GM20000 (cell line): ENCODE measurements at regions not wholly inside any gene's neighbourhood (a gene's known extent, or its start where the extent isn't known, plus 50 kb on each side); places are given as distances from the start of the nearest gene placed in this dataset.
"Not testable (repeated sequence)": the region's sequence is repeated elsewhere in the genome, so short reads cannot be mapped to it uniquely, and the experiment has no call there.

Experiments
- DNase-seq: peaks from one replicate; pipeline ENCODE4 v3.0.0; 2012; ENCODE audit warnings: low spot score
- TF ChIP-seq, protein P1 (sequence below): IDR thresholded peaks from 2 replicates; pipeline ENCODE4 v1.5.1; 2012; ENCODE audit warnings: mild to moderate bottlenecking, control low read depth; ENCODE audit errors: extremely low read depth, missing control alignments

DNA sequence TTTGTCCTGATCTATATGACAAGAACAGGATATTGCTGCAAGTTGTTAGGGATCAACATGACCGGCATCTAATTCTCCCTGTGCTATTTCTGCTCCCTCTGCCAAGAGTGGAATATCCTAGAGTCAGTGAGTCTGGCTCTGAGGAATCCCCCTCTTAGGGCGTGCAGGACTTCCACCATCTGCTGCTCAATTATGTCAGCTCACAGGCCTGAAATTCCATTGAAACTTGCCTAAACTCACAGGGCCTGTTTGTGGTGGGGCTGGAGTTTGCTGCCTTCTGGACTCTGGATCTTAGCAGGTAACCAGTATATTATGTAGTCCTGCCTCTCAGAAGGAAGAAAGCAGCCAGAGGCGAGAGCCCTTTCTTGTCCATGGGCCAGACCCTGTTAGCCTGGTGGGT, 323.0 kb downstream of the TSN start:
- DNase-seq: no peak
- TF ChIP-seq, protein P1, sequence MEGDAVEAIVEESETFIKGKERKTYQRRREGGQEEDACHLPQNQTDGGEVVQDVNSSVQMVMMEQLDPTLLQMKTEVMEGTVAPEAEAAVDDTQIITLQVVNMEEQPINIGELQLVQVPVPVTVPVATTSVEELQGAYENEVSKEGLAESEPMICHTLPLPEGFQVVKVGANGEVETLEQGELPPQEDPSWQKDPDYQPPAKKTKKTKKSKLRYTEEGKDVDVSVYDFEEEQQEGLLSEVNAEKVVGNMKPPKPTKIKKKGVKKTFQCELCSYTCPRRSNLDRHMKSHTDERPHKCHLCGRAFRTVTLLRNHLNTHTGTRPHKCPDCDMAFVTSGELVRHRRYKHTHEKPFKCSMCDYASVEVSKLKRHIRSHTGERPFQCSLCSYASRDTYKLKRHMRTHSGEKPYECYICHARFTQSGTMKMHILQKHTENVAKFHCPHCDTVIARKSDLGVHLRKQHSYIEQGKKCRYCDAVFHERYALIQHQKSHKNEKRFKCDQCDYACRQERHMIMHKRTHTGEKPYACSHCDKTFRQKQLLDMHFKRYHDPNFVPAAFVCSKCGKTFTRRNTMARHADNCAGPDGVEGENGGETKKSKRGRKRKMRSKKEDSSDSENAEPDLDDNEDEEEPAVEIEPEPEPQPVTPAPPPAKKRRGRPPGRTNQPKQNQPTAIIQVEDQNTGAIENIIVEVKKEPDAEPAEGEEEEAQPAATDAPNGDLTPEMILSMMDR: no peak

DNA sequence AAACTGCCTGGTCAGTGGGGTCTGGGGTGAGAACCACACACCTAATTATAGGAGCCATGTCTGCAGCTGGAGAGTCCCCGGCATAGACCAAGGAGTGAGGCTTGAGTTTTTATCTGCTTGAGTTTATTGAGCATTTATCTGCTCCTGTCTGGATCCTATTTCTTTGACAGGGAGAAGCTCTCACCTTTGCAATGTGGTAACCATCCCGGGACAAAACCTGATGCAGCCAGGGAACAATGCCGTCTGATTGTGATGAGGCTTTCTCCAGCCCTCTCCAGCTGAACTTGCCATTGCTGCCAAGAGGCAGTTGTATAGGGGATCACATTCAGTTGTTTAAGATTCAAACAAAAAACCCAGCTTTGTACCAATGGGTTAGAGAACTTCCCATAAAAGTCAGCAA, 324.4 kb downstream of the TSN start:
- TF ChIP-seq, protein P1: no peak
- no peak for DNase-seq

DNA sequence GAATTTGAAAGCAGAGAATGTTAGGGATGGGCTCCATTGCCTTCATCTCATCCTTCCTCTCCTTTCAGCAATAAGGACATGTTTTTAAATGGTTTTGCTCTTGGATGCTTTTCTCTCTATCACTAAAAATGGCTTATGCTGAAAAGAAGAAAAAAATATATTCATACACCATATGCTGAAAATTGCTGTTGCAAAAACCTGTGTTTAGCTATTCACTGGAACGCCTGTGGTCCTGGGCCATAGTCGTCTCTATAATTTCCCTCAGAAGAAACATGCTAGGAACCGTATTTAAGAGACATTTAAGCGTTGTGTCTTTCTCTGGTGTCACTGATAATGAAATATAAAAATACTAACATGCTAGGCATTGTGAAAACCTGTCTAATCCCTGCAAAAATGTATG, 324.9 kb downstream of the TSN start:
- TF ChIP-seq, protein P1: no peak
- DNase-seq: no peak

DNA sequence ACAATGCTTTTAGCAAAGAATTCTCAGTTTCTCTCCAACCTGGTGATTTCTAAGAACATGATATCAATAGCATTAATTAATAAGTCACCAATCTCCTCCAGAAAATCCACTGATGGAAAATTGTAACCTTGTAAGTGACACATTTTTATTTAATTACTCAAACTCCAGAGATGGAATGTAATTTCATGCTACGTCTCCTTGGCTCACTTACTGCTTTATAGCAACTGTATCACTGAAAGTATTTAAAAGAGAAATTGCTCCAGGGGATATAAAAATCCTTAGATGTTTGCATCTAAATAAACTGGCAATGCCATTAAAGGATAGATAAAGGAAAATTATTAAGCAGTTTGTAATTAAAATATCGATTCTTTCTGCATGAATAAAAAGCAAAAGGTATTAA, 325.4 kb downstream of the TSN start:
- TF ChIP-seq, protein P1: no peak

DNA sequence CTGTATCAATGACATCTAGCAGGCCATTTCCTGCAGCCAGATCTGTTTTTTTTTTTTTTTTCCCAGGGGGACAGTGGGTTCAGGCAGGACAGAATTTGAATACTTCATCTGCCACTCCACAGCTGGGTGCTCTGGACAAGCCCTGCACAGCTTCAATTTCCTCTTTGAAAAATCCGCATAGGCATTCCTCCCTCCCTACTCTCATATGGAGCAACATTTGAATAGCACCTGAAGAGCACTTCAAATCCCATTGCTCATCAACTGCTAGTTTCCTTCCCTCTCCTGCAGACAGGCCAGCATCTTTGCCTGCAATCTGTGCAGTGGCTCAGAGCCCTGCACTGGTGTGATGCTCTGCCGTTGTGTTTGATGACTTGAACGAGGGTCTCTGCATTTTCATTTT, 326.3 kb downstream of the TSN start:
- TF ChIP-seq, protein P1: no peak
- DNase-seq: no peak

More for the DNA sequence above, 325.4 kb downstream of the TSN start:
- no peak for DNase-seq

DNA sequence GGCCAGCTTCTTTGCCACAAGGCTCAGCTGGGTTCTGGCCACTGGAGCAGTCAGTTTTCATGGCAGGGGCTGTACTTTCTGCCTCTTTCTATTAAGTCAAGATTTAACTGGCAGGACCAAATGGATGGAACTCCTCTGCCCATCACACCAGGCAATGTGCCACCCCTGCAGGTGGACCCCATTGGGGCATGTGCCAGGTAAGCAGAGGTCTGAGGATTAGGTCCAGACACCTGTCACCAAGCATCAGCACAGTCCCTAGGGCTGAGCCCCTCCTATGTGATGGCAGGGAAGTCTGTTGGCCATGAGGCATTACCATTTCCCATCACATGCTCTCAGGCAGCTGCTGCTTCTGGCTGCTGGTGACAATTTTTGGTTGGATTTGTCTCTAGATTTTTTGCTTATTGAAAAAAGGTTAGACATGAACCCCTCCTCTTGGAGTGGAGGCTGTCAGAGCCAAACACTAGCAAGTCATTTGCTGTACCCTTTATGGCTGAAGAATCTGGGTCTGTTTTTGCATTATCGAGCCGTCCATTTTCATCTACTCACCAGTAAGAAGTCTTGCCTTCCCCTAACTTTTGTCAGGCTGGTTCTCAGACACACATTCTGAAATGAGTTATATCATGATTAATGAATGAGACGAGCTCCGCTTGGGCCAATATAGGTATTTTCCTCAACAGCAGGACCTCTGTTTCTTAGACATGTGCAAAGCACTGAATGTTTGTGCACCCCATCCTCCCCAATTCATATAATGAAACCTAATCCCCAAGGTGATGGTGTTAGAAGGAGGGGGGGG, 328.0 kb downstream of the TSN start:
- no peak for DNase-seq
- TF ChIP-seq, protein P1: no peak

DNA sequence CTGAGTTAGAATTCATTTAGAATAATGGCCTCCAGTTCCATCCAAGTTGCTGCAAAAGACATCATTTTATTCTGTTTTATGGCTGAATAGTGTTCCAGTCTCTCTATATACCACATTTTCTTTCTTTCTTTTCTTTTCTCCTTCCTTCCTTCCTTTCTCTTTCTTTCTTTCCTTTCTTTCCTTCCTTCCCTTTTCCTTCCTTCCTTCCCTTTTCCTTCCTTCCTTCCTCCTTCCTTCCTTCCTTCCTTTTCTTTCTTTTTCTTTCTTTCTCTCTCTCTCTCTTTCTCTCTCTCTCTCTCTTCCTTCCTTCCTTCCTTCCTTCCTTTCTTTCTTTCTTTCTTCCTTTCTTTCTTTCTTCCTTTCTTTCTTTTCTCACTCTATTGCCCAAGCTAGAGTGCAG, 330.2 kb downstream of the TSN start:
- DNase-seq: not testable (repeated sequence)

DNA sequence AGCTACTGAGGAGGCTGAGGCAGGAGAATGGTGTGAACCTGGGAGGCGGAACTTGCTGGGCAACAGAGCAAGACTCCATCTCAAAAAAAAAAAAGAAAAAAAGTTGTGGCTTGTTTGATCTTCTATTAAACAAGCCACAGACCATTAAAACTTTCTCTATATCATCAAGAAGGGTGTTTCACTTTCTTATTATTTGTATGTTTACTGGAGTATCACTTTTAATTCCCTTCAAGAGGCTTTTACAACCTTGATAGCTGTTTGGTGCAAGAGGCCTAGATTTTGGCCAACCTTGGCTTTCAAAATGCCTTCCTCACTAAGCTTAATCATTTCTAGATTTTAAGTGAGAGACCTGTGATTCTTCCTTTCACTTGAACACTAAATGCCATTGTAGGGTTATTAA, 339.1 kb downstream of the TSN start:
- DNase-seq: no peak
- TF ChIP-seq, protein P1: no peak
